Mesothelial cell of epicardium (in vitro differentiated cells): ENCODE measurements at regions not wholly inside any gene's neighbourhood (a gene's known extent, or its start where the extent isn't known, plus 50 kb on each side); places are given as distances from the start of the nearest gene placed in this dataset.
"Not testable (repeated sequence)": the region's sequence is repeated elsewhere in the genome, so short reads cannot be mapped to it uniquely, and the experiment has no call there.

Experiments used
- DNase-seq, 2 experiments: peaks; one replicate each; pipeline ENCODE4 v3.0.0; 2021; ENCODE audit warnings: low spot score in 2 of 2; ENCODE audit not compliant: unreplicated experiment in 2 of 2
- H3K27ac Mint-ChIP-seq: 2 replicates; pipeline ENCODE4 v1.8.0; 2021; ENCODE audit warnings: mixed read lengths
- H3K27me3 Mint-ChIP-seq: 2 replicates; pipeline ENCODE4 v1.8.0; 2021; ENCODE audit warnings: low read depth, mixed read lengths
- H3K36me3 Mint-ChIP-seq: 2 replicates; pipeline ENCODE4 v1.8.0; 2021; ENCODE audit warnings: mixed read lengths
- H3K4me1 Mint-ChIP-seq: 2 replicates; pipeline ENCODE4 v1.8.0; 2021; ENCODE audit warnings: mixed read lengths
- H3K4me3 Mint-ChIP-seq: 2 replicates; pipeline ENCODE4 v1.8.0; 2021; ENCODE audit warnings: mild to moderate bottlenecking, moderate library complexity, mixed read lengths
- H3K9me3 Mint-ChIP-seq: 2 replicates; pipeline ENCODE4 v1.8.0; 2021; ENCODE audit warnings: mixed read lengths
- TF ChIP-seq, protein P1 (sequence below): fragments of 200-600 bp; sonication (generic); IDR thresholded peaks from one replicate; pipeline ENCODE4 v1.5.0; 2021; ENCODE audit warnings: antibody characterized with exemption; ENCODE audit not compliant: unreplicated experiment

DNA sequence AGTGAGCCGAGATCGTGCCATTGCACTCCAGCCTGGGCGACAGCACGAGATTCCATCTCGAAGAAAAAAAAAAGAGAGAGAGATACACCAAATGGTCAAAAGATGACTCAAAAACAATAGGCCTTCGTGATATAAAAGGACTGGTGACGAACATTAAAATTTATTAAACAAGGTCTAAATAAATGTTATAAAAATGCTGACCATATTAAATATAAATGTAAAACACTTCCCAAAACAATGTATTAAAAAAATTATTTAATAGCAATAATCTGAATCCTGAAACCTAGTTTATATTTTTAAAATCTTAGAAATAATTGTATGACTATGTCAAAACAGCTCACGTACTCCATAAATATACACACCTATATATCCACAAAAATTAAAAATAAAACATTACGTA lies 247.6 kb downstream of the SETD4 start:
- Mint-ChIP-seq H3K4me1 (peaks cover 20% of the 10 kb centered on the region), H3K27me3 (no peaks in the 10 kb centered on the region), H3K36me3 (no peaks in the 10 kb centered on the region), H3K4me3 (no peak overlapping the region), H3K9me3 (peaks cover 6% of the 10 kb centered on the region), H3K27ac (no peak overlapping the region)
- TF ChIP-seq, protein P1, sequence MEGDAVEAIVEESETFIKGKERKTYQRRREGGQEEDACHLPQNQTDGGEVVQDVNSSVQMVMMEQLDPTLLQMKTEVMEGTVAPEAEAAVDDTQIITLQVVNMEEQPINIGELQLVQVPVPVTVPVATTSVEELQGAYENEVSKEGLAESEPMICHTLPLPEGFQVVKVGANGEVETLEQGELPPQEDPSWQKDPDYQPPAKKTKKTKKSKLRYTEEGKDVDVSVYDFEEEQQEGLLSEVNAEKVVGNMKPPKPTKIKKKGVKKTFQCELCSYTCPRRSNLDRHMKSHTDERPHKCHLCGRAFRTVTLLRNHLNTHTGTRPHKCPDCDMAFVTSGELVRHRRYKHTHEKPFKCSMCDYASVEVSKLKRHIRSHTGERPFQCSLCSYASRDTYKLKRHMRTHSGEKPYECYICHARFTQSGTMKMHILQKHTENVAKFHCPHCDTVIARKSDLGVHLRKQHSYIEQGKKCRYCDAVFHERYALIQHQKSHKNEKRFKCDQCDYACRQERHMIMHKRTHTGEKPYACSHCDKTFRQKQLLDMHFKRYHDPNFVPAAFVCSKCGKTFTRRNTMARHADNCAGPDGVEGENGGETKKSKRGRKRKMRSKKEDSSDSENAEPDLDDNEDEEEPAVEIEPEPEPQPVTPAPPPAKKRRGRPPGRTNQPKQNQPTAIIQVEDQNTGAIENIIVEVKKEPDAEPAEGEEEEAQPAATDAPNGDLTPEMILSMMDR, result no peak
- no peak for DNase-seq

DNA sequence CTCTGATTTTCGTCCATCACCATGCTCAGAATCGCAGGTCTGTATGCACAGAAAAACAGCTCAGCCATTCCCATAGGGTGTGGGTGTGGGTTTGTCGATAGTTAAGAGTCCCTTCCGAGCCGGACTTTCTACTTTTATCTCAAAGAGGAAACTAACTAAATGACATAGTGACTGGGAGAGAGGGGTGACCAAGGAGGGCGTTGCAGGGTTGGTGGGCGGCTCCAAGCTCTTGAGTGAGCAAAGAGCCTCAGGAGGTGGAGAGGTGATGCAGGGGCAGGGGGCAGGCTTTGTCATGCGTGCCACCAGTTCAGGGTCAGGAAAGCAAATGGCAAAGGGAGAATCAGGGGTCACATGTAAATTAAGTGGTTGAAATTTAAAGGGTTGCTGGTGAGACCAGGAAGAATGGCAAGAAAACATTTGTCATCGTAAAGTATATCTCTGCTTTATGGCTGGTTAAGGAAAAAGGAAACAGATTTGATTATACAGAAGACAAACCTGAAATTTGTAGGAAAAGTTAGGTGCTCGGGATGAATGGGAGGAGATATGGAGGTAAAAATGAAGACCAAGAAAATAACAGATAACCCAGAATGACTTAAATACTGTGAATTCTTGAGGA lies 249.0 kb downstream of the SETD4 start:
- no peak overlapping the region for H3K27ac Mint-ChIP-seq
- TF ChIP-seq, protein P1, result no peak
- no peak overlapping the region for H3K4me3 Mint-ChIP-seq
- peaks cover 6% of the 10 kb centered on the region for H3K9me3 Mint-ChIP-seq
- H3K27me3 Mint-ChIP-seq, result no peaks in the 10 kb centered on the region
- peaks cover 20% of the 10 kb centered on the region for H3K4me1 Mint-ChIP-seq
- no peaks in the 10 kb centered on the region for H3K36me3 Mint-ChIP-seq
- no peak for DNase-seq

DNA sequence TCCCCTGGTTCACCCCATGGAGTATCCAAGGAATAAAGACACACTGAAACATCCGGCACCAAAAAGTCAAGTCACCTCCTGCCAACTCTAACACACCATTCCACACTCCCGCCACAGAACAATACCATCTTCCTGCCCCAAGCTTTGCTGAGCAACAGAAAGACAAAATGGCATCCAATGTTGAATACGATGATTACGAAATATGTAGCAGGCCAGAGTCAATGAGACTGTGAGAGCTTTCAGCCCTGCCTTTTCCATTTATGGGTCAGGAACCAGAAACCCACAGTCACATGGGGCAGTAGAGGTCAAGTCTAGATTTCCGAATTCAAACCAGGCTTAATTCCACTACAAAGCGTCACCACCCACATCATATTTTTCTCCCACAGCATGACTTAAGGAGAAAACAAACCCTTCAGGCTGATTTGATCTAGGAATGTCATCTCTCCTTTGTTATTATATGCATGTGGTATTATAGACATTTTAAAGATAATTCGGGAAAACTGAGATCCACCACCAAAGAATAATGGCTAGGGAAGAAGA lies 249.8 kb downstream of the SETD4 start:
- Mint-ChIP-seq H3K4me3 (no peak overlapping the region), H3K9me3 (peaks cover 7% of the 10 kb centered on the region), H3K27me3 (no peaks in the 10 kb centered on the region), H3K4me1 (peaks cover 19% of the 10 kb centered on the region), H3K36me3 (no peaks in the 10 kb centered on the region), H3K27ac (no peak overlapping the region)
- TF ChIP-seq, protein P1, result no peak
- DNase-seq, result no peak

DNA sequence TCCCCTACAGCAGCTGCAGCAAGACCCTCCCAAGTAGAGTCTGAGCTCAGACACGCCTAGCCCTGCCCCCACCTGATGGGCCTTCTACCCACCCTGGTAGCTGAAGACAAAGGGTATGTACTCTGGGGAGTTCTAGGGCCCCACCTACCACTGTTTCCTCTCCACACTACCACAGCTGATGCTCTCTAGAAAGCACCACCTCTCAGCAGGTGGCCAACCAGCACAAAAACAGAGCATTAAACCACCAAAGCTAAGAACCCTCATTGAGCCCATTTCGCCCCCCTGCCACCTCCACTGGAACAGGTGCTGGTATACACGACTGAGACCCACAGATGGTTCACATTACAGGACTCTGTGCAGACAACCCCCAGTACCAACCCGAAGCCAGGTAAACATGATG lies 258.9 kb downstream of the SETD4 start:
- no peak for DNase-seq
- Mint-ChIP-seq H3K4me1 (peaks cover 17% of the 10 kb centered on the region), H3K27ac (no peak overlapping the region), H3K36me3 (peaks cover 2% of the 10 kb centered on the region), H3K9me3 (peaks cover 42% of the 10 kb centered on the region), H3K4me3 (no peak overlapping the region), H3K27me3 (peaks cover 9% of the 10 kb centered on the region)
- TF ChIP-seq, protein P1, result no peak

DNA sequence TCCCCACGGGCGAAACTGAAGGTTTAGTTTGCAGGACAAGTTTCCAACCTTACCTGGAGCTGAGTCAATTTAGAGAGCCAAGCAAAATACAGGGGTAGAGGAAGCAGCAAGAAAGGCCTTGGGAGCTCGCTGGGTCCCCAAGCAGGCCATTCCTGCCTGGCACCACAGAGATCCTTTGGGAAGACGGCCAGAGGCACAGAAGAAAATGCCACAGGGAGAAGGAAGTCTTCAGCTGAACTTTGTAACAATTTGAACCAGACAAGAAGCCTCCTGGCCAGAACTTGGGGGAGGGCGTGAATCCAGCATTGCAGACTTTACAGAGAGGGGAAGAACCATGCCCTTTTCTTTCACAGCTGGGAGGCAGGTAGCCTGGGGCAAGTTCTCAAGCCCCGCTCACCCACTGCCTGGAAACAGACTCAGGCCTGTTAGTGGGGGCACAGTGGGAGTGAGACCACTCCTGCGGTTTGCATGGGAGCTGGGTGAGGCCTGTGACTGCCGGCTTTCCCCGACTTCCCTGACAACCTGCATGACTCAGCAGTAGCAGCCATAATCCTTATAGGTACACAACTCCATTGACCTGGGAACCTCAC lies 259.4 kb downstream of the SETD4 start:
- H3K4me3 Mint-ChIP-seq, H3K27me3 Mint-ChIP-seq, H3K27ac Mint-ChIP-seq, DNase-seq, H3K36me3 Mint-ChIP-seq: not testable (repeated sequence)
- H3K4me1 Mint-ChIP-seq, result peaks cover 21% of the 10 kb centered on the region
- H3K9me3 Mint-ChIP-seq, result peaks cover 42% of the 10 kb centered on the region

DNA sequence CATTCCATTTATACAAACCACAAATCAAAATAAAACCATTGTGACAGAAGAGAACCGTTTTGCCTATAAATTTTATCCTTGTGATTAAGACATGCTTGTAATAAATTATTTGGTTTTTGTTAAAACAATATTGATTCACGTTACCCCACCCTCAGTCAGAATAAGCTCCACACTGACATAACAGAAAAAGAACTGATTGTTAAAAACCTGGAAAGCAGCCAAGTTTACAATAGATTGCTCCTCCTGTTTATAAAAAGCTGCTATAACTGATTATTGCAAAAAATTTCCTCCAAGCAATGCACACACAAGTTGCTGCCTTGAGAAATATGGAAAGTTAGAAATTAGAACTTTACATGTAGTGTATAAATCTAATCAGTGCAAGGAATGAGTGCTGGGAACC lies 263.5 kb downstream of the SETD4 start:
- Mint-ChIP-seq H3K27ac (no peak overlapping the region), H3K36me3 (no peaks in the 10 kb centered on the region)

DNA sequence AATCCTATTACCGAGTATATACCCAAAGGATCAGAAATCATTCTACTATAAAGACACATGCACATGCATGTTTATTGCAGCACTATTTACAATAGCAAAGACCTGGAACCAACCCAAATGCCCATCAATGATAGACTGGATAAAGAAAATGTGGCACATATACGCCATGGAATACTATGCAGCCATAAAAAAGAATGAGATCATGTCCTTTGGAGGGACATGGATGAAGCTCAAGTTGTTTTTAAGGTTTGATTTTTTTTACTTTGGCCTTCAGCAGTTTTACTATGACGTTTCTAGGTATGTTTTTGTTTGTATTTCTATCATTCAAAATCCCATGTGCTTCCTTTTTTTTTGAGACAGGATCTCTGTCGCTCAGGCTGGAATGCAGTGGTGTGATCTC lies 265.8 kb downstream of the SETD4 start:
- not testable (repeated sequence) for H3K4me3 Mint-ChIP-seq, H3K27ac Mint-ChIP-seq, H3K9me3 Mint-ChIP-seq, H3K27me3 Mint-ChIP-seq, DNase-seq, H3K36me3 Mint-ChIP-seq
- H3K4me1 Mint-ChIP-seq, result peaks cover 21% of the 10 kb centered on the region

More for the DNA sequence above, 263.5 kb downstream of the SETD4 start:
- Mint-ChIP-seq H3K27me3 (peaks cover 2% of the 10 kb centered on the region), H3K4me1 (peaks cover 21% of the 10 kb centered on the region), H3K4me3 (no peak overlapping the region), H3K9me3 (peaks cover 11% of the 10 kb centered on the region)
- no peak for DNase-seq
- TF ChIP-seq, protein P1, result no peak
